MCF 10A (cell line): ENCODE measurements at regions not wholly inside any gene's neighbourhood (a gene's known extent, or its start where the extent isn't known, plus 50 kb on each side); places are given as distances from the start of the nearest gene placed in this dataset.
A peak's percentile ranks its signal among the peaks of the same experiment; 100 is the strongest.

Experiments used
- BruUV-seq: library from RNA; stranded (reverse); fragments of 400-500 nt; replicated peaks from 2 replicates; lab custom pipeline; 2021; lab: Mats Ljungman, UMichigan
- CTCF ChIA-PET: fragments of 300-600 bp; sonication (Branson Sonifier 250); formaldehyde crosslinking; extraction: SDS; loops from one replicate; lab custom pipeline; 2021; ENCODE audit warnings: antibody characterized with exemption, inconsistent platforms; lab: Yijun Ruan, JAX
- POLR2A ChIA-PET: fragments of 300-600, 350-650 bp; sonication (Branson Sonifier 250); formaldehyde crosslinking; extraction: SDS; loops from one replicate; lab custom pipeline; 2020; ENCODE audit warnings: antibody characterized with exemption, inconsistent platforms; lab: Yijun Ruan, JAX
- DNase-seq: peaks from one replicate; pipeline ENCODE4 v3.0.0-alpha.2; 2018; ENCODE audit not compliant: unreplicated experiment
- H3K27ac Mint-ChIP-seq: one replicate; pipeline ENCODE4 v1.8.0; 2022; ENCODE audit warnings: mild to moderate bottlenecking, low read depth, mixed read lengths; ENCODE audit not compliant: unreplicated experiment
- H3K27me3 Mint-ChIP-seq: one replicate; pipeline ENCODE4 v1.8.0; 2022; ENCODE audit warnings: mixed read lengths; ENCODE audit not compliant: insufficient read depth, unreplicated experiment
- H3K36me3 Mint-ChIP-seq: one replicate; pipeline ENCODE4 v1.8.0; 2022; ENCODE audit warnings: mild to moderate bottlenecking, moderate library complexity, mixed read lengths; ENCODE audit not compliant: insufficient read depth, unreplicated experiment
- H3K4me1 Mint-ChIP-seq: one replicate; pipeline ENCODE4 v1.8.0; 2022; ENCODE audit warnings: mixed read lengths; ENCODE audit not compliant: insufficient read depth, unreplicated experiment
- H3K4me3 Mint-ChIP-seq: one replicate; pipeline ENCODE4 v1.8.0; 2022; ENCODE audit warnings: mild to moderate bottlenecking, moderate library complexity, mixed read lengths; ENCODE audit not compliant: unreplicated experiment
- H3K9me3 Mint-ChIP-seq: one replicate; pipeline ENCODE4 v1.8.0; 2022; ENCODE audit warnings: mixed read lengths; ENCODE audit not compliant: unreplicated experiment
- CTCF ChIP-seq: fragments of 200-600 bp; IDR thresholded peaks from one replicate; pipeline ENCODE4 v1.8.0; 2022; ENCODE audit warnings: antibody characterized with exemption, mild to moderate bottlenecking; ENCODE audit not compliant: unreplicated experiment
- intact Hi-C: fragments of 100-400 bp; cut with micrococcal nuclease; formaldehyde crosslinking; loops from 2 replicates; pipeline ENCODE4 v1.14.1; 2022

DNA sequence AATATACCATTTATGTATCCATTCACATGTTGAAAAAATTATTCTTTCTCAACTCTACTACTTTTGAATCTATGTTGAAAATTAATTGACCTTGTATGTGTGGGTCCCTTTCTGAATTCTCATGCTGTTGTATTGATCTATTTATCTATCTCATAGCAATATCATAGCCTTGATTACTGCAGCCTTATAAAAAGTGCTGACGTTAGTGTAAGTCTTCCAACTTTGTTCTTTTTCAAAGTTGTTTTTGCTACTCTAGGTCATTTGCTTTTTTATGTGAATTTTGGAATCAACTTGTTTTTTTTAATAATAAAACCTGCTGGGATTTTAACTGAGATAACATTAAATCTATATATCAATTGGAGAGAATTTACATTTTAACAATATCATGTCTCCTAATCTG, 52.2 kb upstream of the PAX3 start:
- no TSS peak for BruUV-seq
- no peaks in the 10 kb centered on the region for H3K36me3 Mint-ChIP-seq
- no peak overlapping the region for H3K4me3 Mint-ChIP-seq
- POLR2A ChIA-PET: interaction anchor here (0.5 to 1.5 kb wide), 2 partner anchors 14 to 229 kb away, joined by 3 read pairs; no protein-coding TSS in a partner anchor
- no peak for TF ChIP-seq CTCF
- intact Hi-C loops: no loop called here
- H3K27ac Mint-ChIP-seq: no peak overlapping the region
- CTCF ChIA-PET: no interaction called here
- no peaks in the 10 kb centered on the region for H3K9me3 Mint-ChIP-seq
- DNase-seq: no peak
- H3K4me1 Mint-ChIP-seq: peaks cover 20% of the 10 kb centered on the region
- no peaks in the 10 kb centered on the region for H3K27me3 Mint-ChIP-seq

- intact Hi-C loops: no loop called here
- Mint-ChIP-seq H3K27ac (peak overlapping the region; percentile 31), H3K27me3 (no peaks in the 10 kb centered on the region), H3K9me3 (no peaks in the 10 kb centered on the region), H3K36me3 (no peaks in the 10 kb centered on the region), H3K4me3 (no peak overlapping the region), H3K4me1 (peaks cover 20% of the 10 kb centered on the region)
- TF ChIP-seq CTCF: no peak
- DNase-seq: peak; percentile 43
- ChIA-PET CTCF (no interaction called here), POLR2A (interaction anchor here (0.7 to 1.9 kb wide), 9 partner anchors 8 to 166 kb away, joined by 3 to 8 read pairs (median 4); partner anchors contain the start of gene SGPP2)
- BruUV-seq: no TSS peak
Observed at GRCh38 chr2:222352981-222353380, 54.2 kb upstream of the PAX3 start.

DNA sequence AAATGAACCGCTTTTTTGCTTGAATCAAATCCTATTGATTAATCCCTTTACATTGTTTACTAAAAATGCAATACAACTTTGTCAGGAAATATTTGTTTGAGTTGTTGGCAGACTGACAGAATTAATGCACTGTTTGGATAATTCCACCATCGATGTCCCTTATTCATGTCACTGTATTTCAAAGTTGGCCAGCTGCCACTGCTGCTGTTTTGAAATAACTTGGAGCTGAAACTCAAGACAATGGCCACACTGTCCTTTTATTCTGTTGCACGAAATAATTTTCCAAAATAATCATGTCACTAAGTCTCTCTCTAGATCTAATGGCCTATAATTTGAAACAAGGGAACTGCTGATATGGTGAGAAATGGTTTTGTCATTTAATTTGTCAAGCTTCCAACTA, 55.2 kb upstream of the PAX3 start:
- Mint-ChIP-seq H3K4me1 (peaks cover 25% of the 10 kb centered on the region), H3K27ac (no peak overlapping the region), H3K36me3 (no peaks in the 10 kb centered on the region), H3K27me3 (no peaks in the 10 kb centered on the region), H3K4me3 (no peak overlapping the region), H3K9me3 (no peaks in the 10 kb centered on the region)
- no TSS peak for BruUV-seq
- POLR2A ChIA-PET: interaction anchor here (0.6 to 1.2 kb wide), 3 partner anchors 32 to 77 kb away, joined by 3 to 4 read pairs (median 3); partner anchors contain the start of gene SGPP2
- CTCF ChIA-PET: interaction anchor here (0.6 kb wide), 2 partner anchors 36 to 251 kb away, joined by 3 read pairs; no protein-coding TSS in a partner anchor
- no peak for TF ChIP-seq CTCF
- DNase-seq: peak; percentile 15
- intact Hi-C loops: no loop called here

- no peaks in the 10 kb centered on the region for H3K9me3 Mint-ChIP-seq
- no TSS peak for BruUV-seq
- ChIA-PET POLR2A (no interaction called here), CTCF (no interaction called here)
- H3K27me3 Mint-ChIP-seq: no peaks in the 10 kb centered on the region
- H3K4me3 Mint-ChIP-seq: no peak overlapping the region
- no peak overlapping the region for H3K27ac Mint-ChIP-seq
- H3K36me3 Mint-ChIP-seq: no peaks in the 10 kb centered on the region
- no peak for DNase-seq
- no peak for TF ChIP-seq CTCF
- intact Hi-C loops: no loop called here
- H3K4me1 Mint-ChIP-seq: peaks cover 30% of the 10 kb centered on the region
Observed at GRCh38 chr2:222355860-222356259, 57.1 kb upstream of the PAX3 start.
